MM.1S (cell line): ENCODE measurements at regions not wholly inside any gene's neighbourhood (a gene's known extent, or its start where the extent isn't known, plus 50 kb on each side); places are given as distances from the start of the nearest gene placed in this dataset.

Experiments used
- CTCF ChIP-seq: fragments of 300-600 bp; sonication (generic); IDR thresholded peaks from 2 replicates; pipeline ENCODE4 v1.5.1; 2016; ENCODE audit warnings: antibody characterized with exemption, low read length, mixed read lengths
- EZH2phosphoT487 ChIP-seq: fragments of 300-600 bp; sonication (generic); IDR thresholded peaks from 2 replicates; pipeline ENCODE4 v1.6.1; 2018; ENCODE audit warnings: antibody characterized with exemption, low read length

DNA sequence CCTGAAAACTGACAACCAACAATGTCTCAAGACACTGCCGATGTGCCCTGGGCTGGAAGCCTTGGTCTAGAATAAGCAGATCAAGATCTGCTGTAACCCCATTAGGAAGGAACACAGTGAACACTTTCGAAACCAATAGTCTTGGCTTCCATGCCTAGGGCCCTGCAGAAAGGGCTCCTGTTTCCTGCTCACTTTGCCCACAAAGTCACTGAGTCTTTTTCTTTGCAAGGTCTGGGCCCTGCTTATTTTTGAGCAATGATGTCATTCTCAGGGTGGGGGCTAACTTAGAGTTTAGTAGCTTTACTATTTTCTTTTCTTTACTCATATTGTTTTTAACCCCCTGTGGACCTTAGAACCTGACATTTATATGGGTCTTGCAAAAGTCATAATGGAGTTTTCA lies 704.2 kb upstream of the TMEM132C start:
- TF ChIP-seq CTCF (no peak), EZH2phosphoT487 (no peak)
